ENCODE measurements at regions not wholly inside any gene's neighbourhood (a gene's known extent, or its start where the extent isn't known, plus 50 kb on each side); places are given as distances from the start of the nearest gene placed in this dataset.

DNA sequence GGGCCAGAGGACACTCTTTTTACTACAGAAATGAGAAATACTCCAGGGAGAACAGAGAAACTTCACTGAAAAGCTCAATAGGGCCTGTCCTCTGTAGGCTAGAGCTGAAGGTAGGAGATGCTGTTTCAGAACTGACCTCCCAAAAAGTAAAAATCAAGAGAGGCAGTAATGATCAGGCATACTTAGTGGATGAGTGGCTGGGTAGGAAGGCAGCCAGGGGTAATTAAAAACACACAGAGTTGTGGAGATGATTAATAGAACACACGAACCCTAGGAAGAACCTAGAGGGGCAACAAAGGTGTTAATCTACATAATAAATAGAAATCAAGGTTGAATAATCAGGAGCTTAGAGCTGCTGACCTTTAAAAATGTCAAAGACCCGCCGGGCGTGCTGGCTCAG is 582.4 kb upstream of the ADGRL3 start:
- DNase-seq (ENCODE audit: low read depth, low spot score), result no peak
- TF ChIP-seq, protein P1, sequence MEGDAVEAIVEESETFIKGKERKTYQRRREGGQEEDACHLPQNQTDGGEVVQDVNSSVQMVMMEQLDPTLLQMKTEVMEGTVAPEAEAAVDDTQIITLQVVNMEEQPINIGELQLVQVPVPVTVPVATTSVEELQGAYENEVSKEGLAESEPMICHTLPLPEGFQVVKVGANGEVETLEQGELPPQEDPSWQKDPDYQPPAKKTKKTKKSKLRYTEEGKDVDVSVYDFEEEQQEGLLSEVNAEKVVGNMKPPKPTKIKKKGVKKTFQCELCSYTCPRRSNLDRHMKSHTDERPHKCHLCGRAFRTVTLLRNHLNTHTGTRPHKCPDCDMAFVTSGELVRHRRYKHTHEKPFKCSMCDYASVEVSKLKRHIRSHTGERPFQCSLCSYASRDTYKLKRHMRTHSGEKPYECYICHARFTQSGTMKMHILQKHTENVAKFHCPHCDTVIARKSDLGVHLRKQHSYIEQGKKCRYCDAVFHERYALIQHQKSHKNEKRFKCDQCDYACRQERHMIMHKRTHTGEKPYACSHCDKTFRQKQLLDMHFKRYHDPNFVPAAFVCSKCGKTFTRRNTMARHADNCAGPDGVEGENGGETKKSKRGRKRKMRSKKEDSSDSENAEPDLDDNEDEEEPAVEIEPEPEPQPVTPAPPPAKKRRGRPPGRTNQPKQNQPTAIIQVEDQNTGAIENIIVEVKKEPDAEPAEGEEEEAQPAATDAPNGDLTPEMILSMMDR (IDR thresholded peaks at IDR 0.05; ENCODE audit: insufficient read depth, low read length, missing control alignments), result no peak
- no peak overlapping the region for H3K4me3 ChIP-seq (ENCODE audit: low read depth, low read length)
- ChIA-PET CTCF (no interaction called here), POLR2A (no interaction called here)

DNA sequence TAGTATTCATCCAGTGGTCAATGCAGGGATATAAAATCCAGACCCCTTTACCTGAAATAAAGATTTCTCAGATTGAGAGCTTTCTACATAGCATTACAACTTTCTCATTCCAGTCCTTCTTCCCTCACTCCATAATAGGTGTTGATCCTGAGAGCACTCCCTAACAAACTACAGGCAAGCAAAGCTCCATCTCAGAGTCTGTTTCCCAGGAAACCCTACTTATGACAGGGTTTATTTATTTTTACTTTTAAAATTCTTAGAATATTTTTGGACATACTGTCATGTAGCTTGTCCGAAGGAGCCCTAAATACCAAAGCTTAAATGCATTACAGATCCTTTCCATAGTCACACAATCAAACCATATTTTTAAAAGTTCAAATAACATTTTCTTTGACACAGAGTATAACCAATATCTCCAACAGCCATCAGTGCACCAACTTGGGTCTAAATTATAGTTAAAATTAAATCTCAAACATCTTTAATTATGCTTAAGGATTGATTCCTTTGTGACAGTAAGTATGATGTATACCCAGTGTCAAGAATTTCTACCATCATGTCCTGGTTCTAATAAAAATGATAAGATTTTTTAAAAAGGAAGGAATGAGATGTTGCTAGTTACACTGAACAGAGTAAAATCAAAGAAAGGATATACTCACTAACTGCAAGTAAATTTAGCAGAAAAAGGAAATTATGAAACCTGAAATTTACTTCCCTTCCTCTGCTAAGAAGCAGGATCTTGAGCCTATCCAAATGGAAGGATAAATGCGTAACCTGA is 580.4 kb upstream of the ADGRL3 start:
- no peak for DNase-seq (ENCODE audit: low read depth, low spot score)
- POLR2A ChIA-PET, result no interaction called here
- H3K4me3 ChIP-seq (ENCODE audit: low read depth, low read length), result no peak overlapping the region
- TF ChIP-seq, protein P1 (IDR thresholded peaks at IDR 0.05; ENCODE audit: insufficient read depth, low read length, missing control alignments), result no peak
- CTCF ChIA-PET, result no interaction called here

DNA sequence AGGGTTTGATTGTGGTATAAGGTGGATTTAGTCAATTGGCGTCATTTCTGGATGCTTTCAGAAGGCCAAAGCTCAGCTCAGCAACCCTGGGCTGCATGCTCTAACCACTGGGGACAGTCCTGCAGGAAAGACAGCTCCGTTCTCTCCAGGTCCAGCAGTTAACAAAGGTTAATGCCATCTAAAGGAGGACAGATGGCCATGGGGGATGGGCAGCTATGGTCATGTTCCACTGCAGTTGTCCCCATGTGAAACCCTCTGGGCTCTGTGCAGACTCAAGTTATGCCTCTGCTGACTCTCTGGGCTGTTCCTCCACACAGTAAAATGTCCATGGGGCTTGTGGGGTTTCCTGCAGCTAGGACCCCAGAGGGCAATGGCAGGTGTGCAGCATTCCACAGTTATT is 562.1 kb upstream of the ADGRL3 start:
- DNase-seq (ENCODE audit: low read depth, low spot score), result no peak
- TF ChIP-seq, protein P1 (IDR thresholded peaks at IDR 0.05; ENCODE audit: insufficient read depth, low read length, missing control alignments), result no peak
- POLR2A ChIA-PET, result no interaction called here
- H3K4me3 ChIP-seq (ENCODE audit: low read depth, low read length), result no peak overlapping the region
- CTCF ChIA-PET, result no interaction called here

DNA sequence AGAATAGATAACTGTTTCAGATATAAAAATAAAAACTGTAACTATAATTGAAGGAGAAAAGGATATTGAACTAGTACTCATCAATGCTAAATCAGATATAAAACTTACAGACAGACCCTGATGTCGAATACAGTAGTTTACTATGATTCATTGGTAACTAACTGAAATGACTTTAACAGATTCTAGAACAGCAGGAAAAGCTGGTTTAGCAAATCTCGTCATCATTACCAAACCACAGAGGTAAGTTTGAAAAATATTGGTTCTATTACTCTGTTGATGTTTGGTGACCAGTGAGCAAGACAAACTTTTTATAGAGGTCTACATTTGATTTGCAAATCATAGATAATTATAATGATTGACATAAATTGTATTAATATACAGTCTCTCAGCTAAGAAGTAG is 551.4 kb upstream of the ADGRL3 start:
- POLR2A ChIA-PET, result no interaction called here
- TF ChIP-seq, protein P1 (IDR thresholded peaks at IDR 0.05; ENCODE audit: insufficient read depth, low read length, missing control alignments), result no peak
- DNase-seq (ENCODE audit: low read depth, low spot score), result no peak
- H3K4me3 ChIP-seq (ENCODE audit: low read depth, low read length), result no peak overlapping the region
- CTCF ChIA-PET, result no interaction called here

GRCh38 chr4:60652933-60653332 is 547.2 kb upstream of the ADGRL3 start:
- H3K4me3 ChIP-seq (ENCODE audit: low read depth, low read length), result no peak overlapping the region
- ChIA-PET CTCF (no interaction called here), POLR2A (no interaction called here)
- TF ChIP-seq, protein P1 (IDR thresholded peaks at IDR 0.05; ENCODE audit: insufficient read depth, low read length, missing control alignments), result no peak
- no peak for DNase-seq (ENCODE audit: low read depth, low spot score)

- ChIA-PET POLR2A (no interaction called here), CTCF (no interaction called here)
- no peak for DNase-seq (ENCODE audit: low read depth, low spot score)
- H3K4me3 ChIP-seq (ENCODE audit: low read depth, low read length), result no peak overlapping the region
- TF ChIP-seq, protein P1 (IDR thresholded peaks at IDR 0.05; ENCODE audit: insufficient read depth, low read length, missing control alignments), result no peak
These were observed 544.8 kb upstream of the ADGRL3 start for GRCh38 chr4:60655356-60655755.
